OCI-LY3 (cell line): ENCODE measurements at regions not wholly inside any gene's neighbourhood (a gene's known extent, or its start where the extent isn't known, plus 50 kb on each side); places are given as distances from the start of the nearest gene placed in this dataset.

Experiments used
- EZH2phosphoT487 ChIP-seq: fragments of 200-600 bp; shearing (Covaris generic); IDR thresholded peaks from 2 replicates; pipeline ENCODE4 v1.6.1; 2018; ENCODE audit warnings: antibody characterized with exemption, mixed run types, low read depth
- TF ChIP-seq, protein P1 (sequence below): fragments of 200-600, 300-600 bp; sonication (generic); IDR thresholded peaks from 2 replicates; pipeline ENCODE4 v1.5.1; 2014; ENCODE audit warnings: antibody characterized with exemption, low read length, low read depth

DNA sequence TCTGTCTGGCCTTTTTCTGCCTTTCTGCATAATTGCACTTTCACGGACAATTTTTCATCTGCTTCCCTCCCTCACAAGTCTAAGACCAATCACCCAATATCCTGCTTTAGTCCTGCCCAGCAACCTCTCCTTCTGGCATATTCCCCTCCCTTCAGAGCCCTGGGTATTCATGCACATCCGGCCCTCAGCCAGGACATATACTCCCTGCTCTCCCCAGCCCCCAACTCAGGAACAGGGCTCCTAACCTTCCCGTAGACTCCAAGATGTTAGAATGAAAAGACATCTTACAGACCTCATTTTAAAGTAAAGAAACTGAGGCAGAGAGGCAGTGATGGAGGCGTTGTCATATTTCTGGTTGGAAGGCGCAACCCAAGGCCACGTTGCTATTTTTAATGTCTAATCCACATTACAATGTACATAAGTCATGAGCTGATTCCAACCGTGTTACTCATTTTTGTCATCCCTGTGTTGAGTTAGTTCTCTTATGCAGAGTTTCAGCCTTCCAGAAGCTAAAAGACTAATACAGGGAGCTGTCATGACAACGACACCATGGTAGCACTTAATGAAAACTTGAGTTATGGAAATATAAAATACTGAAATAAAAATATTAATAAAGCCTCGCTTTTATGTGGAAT, 209.2 kb downstream of the TSHZ3 start:
- TF ChIP-seq, protein P1, sequence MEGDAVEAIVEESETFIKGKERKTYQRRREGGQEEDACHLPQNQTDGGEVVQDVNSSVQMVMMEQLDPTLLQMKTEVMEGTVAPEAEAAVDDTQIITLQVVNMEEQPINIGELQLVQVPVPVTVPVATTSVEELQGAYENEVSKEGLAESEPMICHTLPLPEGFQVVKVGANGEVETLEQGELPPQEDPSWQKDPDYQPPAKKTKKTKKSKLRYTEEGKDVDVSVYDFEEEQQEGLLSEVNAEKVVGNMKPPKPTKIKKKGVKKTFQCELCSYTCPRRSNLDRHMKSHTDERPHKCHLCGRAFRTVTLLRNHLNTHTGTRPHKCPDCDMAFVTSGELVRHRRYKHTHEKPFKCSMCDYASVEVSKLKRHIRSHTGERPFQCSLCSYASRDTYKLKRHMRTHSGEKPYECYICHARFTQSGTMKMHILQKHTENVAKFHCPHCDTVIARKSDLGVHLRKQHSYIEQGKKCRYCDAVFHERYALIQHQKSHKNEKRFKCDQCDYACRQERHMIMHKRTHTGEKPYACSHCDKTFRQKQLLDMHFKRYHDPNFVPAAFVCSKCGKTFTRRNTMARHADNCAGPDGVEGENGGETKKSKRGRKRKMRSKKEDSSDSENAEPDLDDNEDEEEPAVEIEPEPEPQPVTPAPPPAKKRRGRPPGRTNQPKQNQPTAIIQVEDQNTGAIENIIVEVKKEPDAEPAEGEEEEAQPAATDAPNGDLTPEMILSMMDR = no peak
- no peak for TF ChIP-seq EZH2phosphoT487
